ENCODE measurements at regions not wholly inside any gene's neighbourhood (a gene's known extent, or its start where the extent isn't known, plus 50 kb on each side); places are given as distances from the start of the nearest gene placed in this dataset.
A peak's percentile ranks its signal among the peaks of the same experiment; 100 is the strongest.

DNA sequence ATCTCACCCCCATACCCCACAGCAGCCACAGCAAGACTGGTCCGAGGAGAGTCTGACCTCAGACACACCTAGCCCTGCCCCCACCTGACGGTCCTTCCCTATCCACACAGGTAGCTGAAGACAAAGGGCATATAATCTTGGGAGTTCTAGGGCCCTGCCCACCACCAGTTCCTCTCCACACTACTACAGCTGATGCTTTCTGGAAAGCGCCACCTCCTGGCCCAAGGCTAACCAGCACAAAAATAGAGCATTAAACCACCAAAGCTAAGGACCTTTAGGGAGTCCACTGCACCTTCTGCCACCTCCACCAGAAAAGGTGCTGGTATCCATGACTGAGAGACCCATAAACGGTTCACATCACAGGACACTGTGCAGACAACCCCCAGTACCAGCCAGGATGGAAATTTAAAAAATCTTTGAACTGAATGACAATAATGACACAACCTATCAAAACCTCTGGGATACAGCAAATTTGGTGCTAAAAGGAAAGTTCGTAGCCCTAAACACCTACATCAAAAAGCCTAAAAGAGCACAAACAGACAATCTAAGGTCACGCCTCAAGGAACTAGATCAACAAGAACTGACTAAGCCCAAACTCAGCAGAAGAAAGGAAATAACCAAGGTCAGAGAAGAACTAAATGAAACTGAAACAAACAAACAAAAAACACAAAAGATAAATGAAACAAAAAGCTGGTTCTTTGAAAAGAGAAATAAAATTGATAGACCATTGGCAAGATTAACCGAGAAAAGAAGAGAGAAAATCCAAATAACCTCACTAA, 122.1 kb upstream of the TPRG1 start:
- DNase-seq, result no peak

DNA sequence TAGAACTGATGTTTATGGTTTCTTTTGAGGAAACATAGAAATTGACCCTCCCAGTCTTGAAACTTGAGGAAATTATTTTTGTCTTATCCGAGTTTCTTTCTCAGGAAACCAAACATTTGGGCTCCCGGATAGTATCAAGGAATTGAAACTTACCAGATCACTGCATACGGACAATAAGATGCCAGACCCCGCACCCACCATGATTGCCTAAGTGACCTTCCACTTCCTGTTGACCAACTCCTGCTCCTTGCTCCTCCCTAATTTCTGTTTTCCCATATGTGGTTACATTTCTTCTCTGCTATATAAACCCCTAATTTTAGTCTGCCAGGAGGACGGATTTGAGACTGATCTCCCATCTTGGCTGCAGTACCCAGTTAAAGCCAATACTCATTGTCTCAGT, 118.4 kb upstream of the TPRG1 start:
- DNase-seq, result no peak

DNA sequence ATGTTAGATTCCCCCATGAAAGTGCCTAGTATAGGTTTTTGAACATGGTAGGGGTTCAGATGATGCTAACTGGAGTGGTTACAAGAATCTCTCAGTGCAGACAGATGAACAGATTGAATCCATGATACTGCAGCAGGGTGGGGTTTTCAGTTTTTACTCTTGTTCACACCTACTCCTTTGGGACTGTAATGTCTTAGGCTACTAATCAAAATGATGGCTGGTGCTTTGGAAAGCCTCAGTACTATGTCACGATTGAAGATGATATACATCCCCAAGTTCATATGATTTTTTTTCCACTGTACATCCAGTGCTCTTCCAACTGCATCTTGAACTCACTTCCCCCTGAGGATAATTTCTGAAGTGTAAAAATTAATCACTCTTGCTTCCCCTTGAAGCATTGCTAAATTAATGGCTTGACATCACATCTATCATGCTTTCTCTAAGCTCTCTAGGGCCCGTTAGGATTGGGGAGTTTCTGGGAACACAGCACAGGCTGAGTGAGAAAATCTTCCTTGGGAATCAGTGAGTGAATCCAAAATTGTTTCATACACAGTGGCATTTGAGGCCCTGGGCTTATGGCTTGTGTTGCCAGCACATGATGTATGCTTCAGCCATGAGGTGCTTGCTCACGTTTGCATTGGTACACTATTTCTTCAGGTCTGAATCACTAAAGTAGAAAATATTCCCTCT, 115.0 kb upstream of the TPRG1 start:
- DNase-seq, result no peak

DNA sequence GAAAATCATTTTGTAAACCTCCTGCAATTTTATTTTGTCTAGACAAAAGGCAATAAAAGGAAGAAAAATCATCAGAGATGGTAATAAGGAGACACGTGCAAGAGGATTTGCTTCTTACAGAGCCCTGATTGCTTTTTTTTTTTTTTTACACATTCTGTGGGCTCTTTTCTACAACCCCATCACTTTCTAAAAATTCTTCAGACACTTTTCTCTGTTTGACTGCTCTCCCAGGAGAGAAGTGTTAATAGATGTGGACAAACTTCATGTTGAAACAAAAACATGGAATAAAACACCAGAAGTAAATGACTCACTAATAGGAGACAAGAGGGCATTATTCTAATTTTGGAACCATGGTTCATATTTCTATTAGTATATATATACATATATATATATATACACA, 114.4 kb upstream of the TPRG1 start:
- no peak for DNase-seq

DNA sequence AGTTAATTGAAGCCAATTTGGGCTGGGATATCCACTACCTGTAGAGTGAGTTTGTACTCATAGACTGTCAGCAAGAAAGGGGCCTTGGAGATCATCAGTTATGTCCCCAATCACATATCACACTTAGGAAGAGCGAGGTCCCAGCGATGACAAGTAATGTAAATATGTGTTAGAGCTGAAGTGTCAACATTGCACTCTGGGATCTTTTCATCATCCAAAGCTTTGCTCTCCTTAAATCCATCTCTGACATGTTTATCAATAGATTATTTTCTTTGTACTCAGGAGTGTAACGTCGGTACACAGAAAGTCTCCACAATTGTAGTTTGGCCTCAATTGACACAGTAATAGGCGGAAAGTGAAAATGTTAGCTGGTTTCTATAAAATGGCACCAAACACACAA, 113.7 kb upstream of the TPRG1 start:
- no peak for DNase-seq

DNA sequence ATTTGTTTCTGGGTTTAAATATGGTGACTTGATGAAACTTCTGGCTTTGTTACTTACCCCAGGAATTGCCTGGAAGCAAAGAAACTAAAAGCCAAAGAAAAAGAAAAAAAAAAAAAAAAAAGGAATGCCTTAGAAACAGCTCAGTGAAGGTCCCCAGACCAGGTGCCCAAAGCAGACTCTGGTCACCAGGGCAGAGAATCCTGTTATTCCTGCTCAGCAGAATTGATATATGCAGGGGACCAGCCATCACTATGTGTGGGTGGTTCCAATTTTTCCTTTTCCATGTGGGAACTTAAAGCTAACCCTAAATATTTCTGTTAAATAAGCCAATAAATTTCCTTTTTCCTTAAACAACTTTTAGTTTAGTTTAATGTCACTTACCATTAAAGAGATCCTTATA, 100.8 kb upstream of the TPRG1 start:
- no peak for DNase-seq

DNA sequence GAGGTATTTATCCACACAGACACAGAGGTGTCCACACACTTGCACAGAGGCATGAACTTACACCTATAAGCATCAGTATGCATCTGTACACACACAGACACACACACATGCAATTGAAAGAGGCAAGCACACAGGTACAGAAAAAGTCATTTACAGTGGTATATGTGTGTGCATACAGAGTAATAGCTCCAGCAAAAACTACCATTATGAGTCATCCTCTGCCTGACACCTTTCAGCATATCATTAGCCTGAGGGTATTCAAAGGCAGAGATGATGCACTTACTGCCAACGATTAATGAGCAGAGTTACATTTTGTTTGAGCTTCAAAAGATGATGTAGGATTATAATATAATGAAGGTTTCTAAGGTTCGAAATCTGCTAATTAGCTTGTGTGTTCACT, 100.3 kb upstream of the TPRG1 start:
- DNase-seq, result peak; percentile 4

DNA sequence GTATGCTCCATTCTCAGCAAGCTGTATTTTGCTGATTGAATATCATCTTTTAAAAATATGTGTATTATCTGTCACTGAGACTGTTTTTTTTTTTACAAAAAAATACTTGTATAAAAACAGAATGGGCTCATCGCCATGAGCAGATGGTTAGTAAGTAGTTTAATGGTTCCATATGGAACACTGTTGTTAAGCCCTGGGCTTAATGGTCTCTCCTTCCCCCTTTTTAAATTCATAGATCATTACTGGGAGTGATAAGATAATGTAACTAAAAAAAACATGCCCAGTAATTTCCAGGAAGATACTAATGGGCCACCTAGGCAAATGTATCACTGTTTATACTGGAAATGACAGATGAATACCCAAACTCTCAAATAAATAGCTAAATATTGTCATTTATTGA, 95.3 kb upstream of the TPRG1 start:
- no peak for DNase-seq

DNA sequence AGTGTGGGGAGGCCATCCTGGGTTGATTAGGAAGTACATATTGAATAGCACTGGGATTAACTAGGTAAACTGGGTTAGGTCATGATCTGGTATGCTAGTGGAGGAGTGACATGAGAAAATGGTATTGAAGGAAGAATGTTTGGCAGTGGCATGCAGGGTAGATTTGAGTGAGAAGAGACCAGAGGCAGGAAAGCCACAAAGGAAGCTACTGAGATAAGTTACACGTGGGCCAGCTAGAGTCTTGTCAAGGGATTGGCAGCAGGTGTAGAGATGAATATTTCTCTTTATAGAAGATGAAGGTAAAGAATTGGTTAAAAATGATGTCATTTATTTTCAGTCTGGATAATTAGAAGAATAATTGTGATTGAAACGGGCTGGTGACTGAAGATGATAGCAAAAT, 91.0 kb upstream of the TPRG1 start:
- no peak for DNase-seq

DNA sequence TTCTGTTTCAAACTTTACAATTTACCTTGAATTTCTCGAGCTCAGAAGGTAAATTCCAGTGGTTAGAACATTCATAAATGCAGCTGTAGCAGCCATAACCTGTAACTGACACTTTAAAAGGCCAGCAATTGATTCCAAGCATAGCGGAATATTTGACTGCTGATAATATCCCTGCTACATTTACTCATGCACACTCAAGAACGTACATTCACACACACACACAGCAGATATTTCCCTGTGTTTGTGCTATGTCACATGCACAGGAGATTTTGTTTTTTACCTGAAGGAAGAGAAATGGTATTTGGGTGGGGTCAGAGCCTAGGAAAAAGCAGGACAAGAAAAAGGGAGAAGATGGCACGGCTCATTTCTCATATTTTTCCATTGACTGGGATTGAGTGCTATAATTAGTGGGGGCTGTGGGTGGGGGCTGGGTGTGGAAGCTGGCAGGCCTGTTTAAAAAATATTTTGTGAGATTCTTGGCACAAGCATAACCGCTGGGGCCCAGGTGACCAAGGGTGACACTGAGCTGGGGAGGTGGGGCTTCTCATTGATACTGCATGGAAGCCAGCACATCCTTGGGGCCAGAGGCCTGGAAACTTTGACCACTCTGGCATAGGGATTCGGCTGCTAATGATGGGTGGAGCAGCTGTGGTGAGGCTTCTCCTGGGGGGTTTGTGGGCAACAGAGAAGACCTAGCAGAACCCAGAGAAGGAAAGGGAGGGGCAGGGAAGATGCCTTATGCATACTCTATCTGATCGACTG, 88.9 kb upstream of the TPRG1 start:
- DNase-seq, result no peak

DNA sequence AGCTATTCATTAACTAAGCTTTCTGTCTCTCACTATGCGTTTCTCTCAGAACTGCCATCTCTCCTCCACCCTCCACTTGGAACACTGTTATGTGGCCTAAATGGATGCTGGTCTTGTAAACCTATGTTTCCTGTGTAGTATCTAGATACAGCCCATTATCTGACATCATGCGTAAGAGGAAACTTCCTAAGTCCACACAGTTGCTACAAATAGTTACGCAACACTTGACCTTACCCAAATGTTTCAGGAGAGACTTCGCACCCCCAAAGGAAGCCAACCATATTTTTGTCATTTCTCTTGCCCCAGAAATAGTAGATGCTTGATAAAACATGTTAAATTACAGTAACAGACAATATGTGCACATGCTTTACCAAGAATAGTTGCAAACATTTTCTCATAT, 87.2 kb upstream of the TPRG1 start:
- no peak for DNase-seq

DNA sequence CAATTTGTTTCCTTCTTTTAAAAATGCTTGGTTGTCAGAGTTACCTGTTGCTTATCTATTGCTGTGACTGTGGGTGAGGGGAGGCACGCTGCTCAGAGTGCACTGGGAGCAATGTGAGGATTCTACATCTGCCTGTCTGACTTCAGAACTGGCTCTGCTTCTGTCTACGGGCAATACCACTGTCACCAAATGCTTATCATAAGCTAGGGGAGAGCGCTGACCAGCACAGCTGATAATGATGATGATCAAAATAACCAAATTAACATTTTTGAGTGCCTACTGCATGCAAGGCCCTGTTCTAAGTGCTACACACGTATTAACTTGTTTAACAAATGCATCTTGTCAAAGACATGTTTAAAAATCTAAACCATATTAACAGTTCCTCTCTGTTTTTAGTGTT, 79.2 kb upstream of the TPRG1 start:
- DNase-seq, result no peak

DNA sequence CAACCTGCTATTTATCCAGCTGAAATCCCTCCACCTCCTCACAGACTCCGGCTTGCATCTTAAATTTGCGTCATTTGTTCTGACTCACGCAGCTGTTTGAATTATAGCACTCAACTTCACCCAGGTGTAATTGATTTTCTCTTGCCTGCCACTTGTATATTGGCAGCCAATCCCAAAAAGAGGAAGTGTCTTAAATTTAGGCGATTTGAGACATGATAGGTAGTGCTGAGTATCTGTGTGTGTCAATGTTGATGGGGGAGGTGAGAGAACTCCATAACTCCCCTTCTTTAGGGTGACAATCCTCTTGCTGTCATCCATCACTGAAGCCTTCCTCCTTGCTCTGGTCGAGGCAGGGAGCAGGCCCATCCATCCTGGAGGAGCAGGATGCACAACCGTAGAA, 77.2 kb upstream of the TPRG1 start:
- DNase-seq, result peak; percentile 86

DNA sequence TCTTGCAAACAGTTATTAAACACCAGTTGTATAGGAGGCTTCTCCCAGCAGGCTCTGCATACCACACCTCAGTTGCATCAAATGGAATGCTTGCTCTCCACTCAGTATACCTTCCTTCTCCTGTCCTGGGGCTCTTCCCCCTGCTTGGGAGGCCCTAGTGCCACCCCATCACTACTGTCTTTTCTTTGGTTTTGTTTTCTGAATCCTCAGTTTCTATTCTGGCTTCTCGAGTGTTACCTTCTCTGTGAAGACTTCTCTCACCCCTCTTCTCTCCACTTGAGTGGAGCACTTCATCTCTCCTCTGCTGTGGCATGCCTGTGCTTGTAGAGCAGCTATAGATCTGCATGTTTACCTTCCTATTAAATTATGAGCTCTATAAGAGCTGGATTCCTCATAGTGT, 75.7 kb upstream of the TPRG1 start:
- peak; percentile 82 for DNase-seq

DNA sequence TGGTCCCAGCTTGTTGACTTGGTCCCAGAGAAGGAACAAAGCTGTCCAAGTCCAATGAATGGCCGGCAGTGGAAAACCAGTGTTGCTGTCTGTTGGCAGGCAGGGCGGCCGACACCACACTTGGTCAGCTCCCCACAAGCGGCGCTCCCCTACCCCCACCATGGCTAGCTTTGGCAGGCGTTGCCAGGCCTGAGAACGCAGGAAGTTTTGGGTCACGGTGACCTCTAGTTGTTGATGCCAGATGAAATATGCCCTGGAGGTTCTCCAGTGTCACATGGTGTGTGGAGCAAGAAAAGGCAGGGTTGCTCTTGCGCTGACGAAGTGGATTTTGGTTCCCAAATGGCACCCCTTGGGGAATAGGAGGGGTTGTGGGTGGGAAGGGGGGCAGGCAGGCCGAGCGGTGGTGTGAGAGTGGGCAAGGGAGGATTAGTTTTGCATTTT, 72.7 kb upstream of the TPRG1 start:
- DNase-seq, result no peak

DNA sequence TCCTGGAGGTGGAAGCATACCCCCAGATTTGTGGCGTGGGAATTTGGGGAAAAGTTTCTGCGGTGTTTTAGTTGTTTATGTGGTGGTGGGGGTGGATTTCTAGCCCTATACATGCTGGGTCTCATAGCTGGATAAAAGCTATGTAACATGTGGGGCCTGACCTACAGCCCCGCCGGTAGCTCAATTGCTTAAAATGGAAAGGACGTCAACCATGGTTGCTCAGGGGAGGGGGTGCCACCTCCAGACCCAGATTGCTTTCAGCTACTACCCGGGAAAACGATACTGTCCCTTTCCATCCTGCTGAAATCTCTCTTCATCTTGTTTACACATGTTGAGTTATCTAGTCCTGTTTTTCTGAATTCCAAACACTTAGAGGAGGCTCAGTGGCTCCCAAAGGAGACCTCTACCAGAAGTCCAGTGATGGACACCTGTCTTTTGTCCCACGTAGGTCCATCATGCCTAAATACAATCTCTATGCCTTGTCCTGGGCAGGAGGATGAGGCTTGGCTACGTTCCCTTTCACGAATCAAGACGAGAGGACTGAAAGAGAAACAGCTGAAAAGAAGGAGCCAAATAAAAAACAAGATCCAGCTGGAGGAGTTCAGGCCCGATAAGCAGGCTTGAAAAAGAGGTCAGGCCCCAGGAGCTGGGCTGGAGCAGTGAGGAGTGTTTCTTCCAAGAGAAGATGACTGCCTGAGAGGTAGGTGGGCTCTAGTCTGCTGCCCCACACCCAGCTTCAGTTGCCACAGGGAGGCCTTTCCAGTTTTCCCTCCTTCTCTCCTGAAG, 72.1 kb upstream of the TPRG1 start:
- no peak for DNase-seq

DNA sequence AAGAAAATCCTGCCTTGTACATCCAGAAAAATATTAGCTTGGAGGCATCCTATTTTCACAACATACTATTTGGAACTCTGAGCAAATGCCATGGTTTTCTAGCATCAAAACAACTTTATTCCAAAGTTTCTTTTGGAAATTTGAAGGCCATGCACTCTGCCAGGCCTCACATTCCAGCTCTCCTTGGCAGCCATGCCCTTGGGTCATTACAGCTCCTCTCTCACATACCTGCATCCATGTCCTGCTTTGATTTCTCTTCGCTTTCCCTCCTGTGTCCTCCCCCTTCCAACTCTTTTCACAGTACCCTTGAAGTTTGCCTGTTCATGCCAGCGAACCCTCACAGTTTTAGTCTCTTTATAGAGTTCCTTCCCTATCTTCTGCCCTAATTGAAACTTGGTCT, 70.9 kb upstream of the TPRG1 start:
- no peak for DNase-seq

DNA sequence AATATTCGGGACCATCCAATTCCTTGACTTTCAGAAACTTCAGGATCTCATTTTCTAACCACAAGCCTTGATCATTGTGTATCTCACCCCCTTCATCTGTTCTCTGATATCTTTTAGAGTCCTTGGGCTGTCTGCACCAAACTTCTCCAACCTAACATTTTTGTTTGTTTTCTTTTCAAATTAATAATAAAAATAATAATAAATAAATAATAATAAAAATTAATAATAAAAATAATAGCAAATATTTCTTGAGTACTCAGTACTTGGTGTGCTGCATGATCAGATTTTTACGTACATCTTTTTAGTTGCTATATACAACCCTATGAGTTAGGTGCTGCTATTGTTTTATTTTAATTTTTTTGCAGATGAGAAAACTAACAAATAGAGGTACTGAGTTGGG, 70.2 kb upstream of the TPRG1 start:
- no peak for DNase-seq

DNA sequence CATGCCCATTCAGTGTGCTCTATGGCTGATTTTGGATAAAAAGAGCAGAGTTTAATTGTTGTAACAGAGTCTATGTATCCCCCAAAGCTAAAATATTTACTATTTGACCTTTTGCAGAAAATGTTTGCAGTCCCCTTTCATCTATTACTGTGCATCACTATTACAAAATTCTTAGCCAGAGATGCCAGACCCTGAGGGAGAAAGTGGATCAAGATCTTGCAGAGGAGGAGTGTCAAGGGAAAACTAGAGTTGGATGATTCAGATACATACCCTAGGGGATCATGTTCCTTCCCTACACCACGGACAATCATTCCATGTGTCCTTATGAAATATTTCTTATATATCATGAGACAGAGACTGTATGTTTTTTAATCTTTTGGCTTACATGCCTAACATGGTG, 68.6 kb upstream of the TPRG1 start:
- no peak for DNase-seq

DNA sequence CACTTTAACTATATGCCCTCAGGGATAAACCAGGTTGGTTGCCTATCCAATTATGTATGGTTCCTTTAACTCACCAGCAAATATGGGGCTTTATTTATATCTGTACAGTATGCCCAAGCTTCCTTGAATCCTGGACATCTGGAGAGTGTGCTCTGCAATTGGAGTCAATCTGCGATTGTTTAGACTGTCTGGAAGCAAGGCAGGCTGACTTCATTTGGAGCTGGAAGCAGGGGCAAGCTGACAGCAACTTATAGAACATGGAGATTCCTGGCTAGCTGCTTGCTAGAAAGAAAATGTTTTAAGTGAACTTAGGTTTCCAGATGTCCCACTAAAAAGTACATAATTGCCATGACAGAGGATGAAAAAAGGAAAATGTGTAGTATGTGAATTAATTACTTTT, 63.7 kb upstream of the TPRG1 start:
- DNase-seq, result no peak

DNA sequence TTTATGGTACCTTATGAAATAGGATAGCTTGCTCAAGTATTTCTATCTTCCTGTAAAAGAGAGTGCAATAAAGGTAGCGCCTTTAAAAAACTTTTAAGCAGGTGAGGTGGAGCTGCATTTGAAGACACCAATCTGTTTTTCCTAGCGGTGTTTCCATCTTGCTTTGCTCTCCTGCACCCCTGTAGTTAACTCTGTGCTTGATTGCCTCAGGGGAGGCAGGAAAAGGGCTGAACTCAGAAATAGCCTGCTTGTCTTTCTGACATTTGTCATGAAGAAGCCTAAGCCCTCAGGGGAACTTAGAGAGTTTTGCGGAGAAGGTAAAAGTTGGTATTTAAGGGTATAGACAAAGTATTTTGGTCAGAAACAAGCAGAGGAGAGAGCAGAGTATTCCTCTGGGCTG, 63.0 kb upstream of the TPRG1 start:
- DNase-seq, result no peak

DNA sequence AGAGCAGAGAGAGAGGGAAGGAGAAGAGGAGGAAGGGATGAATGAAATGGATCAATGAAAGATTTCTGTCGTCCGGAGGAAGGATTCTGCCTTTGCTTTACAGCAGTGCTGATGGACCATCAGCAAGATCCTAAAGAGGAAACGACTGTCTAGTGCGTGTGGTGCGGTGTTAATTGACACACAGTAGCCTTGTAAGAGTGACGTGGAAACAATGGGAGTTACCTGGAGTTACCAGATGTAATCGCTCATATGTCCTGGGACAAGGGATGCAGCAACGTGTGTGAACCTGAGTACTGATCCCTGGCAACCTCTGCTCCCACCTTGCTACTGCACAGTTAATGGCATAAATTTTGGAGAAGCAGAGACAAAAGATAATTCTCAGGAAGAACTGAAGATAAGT, 62.6 kb upstream of the TPRG1 start:
- no peak for DNase-seq

DNA sequence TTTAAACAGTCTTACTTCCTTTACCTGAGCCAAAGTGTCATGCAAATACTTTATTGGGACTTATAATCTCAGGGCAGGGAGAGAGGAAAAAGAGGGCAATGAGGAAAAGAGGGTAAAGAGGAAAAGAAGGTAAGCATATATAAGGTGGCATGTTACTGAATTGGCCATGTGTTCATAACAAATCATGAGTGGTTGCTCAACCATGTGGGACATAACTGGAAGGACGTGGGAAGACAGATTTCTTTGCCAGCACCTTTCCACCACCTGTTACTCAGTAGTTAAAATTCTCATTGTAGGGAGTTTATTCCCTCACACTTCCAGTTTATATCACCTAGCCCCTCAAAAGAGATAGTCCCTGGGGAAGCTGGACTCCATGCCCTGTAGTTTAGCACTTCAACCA, 54.7 kb upstream of the TPRG1 start:
- DNase-seq, result no peak
